ENCODE measurements at regions not wholly inside any gene's neighbourhood (a gene's known extent, or its start where the extent isn't known, plus 50 kb on each side); places are given as distances from the start of the nearest gene placed in this dataset.

DNA sequence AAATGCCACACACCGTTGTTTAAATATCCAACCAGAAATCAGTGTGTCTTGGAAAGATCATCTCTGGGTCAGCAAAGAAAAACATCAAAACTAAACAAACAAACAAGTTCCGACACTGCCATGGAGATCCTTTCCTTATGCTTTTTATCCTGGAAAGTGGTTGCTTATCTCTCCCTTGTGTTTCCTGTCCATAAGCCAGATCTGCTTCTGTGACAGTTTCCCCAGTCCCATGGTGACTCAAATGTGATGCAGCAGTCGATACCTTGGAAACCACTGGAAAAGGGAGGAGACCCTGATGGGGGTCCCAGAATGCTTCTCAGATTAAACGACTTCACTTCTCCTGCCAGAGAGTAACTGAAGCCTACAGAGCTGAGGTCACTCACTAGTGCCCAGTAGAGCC lies 94.7 kb downstream of the DMRTA2 start:
- Histone ChIP-seq H3K27me3 (ENCODE audit: low read depth) (peaks cover 16% of the 10 kb centered on the region), H3K9me3 (replicated peaks) (no peaks in the 10 kb centered on the region), H3K36me3 (no peaks in the 10 kb centered on the region), H3K4me3 (no peak overlapping the region), H3K4me1 (peaks cover 9% of the 10 kb centered on the region), H3K27ac (replicated peaks) (no peak overlapping the region)
- DNase-seq, result no peak
- intact Hi-C loops (cut with micrococcal nuclease), result no loop called here
- no peak for TF ChIP-seq CTCF (IDR thresholded peaks at IDR 0.05; ENCODE audit: borderline replicate concordance)

GRCh38 chr1:50326026-50326425 lies 97.2 kb downstream of the DMRTA2 start:
- Histone ChIP-seq H3K9me3 (replicated peaks) (no peaks in the 10 kb centered on the region), H3K27ac (replicated peaks) (no peak overlapping the region), H3K27me3 (ENCODE audit: low read depth) (peaks cover 21% of the 10 kb centered on the region), H3K36me3 (no peaks in the 10 kb centered on the region), H3K4me3 (no peak overlapping the region), H3K4me1 (no peaks in the 10 kb centered on the region)
- DNase-seq, result no peak
- no peak for TF ChIP-seq CTCF (IDR thresholded peaks at IDR 0.05; ENCODE audit: borderline replicate concordance)
- intact Hi-C loops (cut with micrococcal nuclease), result no loop called here

DNA sequence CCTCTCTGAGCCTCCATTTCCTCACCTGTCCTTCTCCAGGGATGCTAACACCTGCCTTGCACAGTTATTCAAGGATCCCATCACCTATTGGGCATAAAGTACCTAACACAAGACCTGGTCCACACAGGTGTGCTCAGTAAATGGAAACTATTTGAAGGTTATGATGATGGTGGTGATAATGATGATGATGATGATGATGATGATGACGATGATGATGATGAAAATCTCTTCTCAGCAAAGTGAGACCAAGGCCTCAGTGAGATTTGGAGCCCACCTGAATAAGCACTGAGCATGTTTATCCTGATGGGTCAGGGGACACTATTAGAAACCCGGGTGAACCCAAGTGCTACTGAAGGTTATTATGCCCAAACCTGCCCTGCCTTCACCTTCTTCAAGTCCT lies 100.7 kb downstream of the DMRTA2 start:
- Histone ChIP-seq H3K27ac (replicated peaks) (no peak overlapping the region), H3K27me3 (ENCODE audit: low read depth) (peaks cover 21% of the 10 kb centered on the region), H3K9me3 (replicated peaks) (no peaks in the 10 kb centered on the region), H3K4me1 (no peaks in the 10 kb centered on the region), H3K4me3 (no peak overlapping the region), H3K36me3 (no peaks in the 10 kb centered on the region)
- intact Hi-C loops (cut with micrococcal nuclease), result no loop called here
- DNase-seq, result no peak
- no peak for TF ChIP-seq CTCF (IDR thresholded peaks at IDR 0.05; ENCODE audit: borderline replicate concordance)

DNA sequence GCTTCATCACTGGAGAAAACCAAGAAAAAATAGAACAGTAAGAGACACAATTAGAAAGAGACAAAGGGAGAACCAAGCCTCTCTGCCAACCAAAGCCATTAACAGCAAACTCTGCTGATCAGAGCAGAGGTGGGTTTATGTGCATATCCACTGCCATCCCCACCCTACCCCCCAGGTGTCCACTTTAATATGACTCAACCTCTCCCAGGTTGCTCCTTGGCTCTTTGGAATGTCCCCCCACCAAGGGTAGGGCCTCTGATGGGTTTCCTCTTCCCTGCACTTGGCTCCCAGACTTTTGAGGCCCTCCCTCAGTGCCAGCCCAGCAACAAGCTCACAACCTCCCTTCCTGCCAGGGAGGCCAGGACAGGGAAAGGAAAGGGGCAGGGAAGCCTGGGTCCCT lies 104.8 kb downstream of the DMRTA2 start:
- Histone ChIP-seq H3K36me3 (no peaks in the 10 kb centered on the region), H3K9me3 (replicated peaks) (no peaks in the 10 kb centered on the region), H3K27me3 (ENCODE audit: low read depth) (peaks cover 13% of the 10 kb centered on the region), H3K27ac (replicated peaks) (no peak overlapping the region), H3K4me3 (no peak overlapping the region), H3K4me1 (no peaks in the 10 kb centered on the region)
- intact Hi-C loops (cut with micrococcal nuclease), result no loop called here
- DNase-seq, result no peak
- no peak for TF ChIP-seq CTCF (IDR thresholded peaks at IDR 0.05; ENCODE audit: borderline replicate concordance)

GRCh38 chr1:50308878-50309277 lies 114.4 kb downstream of the DMRTA2 start:
- no peaks in the 10 kb centered on the region for H3K9me3 ChIP-seq (replicated peaks)
- H3K36me3 ChIP-seq, result no peaks in the 10 kb centered on the region
- no peak overlapping the region for H3K27ac ChIP-seq (replicated peaks)
- H3K27me3 ChIP-seq (ENCODE audit: low read depth), result peaks cover 36% of the 10 kb centered on the region
- intact Hi-C loops (cut with micrococcal nuclease), result no loop called here
- DNase-seq, result no peak
- no peak overlapping the region for H3K4me3 ChIP-seq
- TF ChIP-seq CTCF (IDR thresholded peaks at IDR 0.05; ENCODE audit: borderline replicate concordance), result no peak
- H3K4me1 ChIP-seq, result no peaks in the 10 kb centered on the region

DNA sequence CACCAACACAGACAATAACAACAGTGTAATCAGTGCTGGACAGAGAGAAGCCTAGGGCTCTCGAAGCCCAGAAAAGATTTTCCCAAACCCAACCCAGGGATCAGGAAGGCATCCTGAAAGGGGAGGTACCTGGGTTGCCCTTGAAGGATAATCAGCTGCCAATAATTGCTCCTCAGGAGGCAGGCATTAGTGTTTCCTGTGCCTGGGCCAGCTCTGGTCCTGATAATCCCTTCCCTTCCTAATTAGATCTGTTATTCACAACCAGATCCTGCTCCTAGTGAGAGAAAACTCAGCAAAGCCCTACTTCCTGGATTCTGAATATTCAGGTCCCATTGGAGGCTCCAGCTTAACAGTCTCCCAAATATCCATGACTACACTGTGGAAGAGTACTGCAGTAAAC lies 117.4 kb downstream of the DMRTA2 start:
- no peak for DNase-seq
- Histone ChIP-seq H3K9me3 (replicated peaks) (no peaks in the 10 kb centered on the region), H3K36me3 (no peaks in the 10 kb centered on the region), H3K4me1 (no peaks in the 10 kb centered on the region), H3K27ac (replicated peaks) (no peak overlapping the region), H3K4me3 (no peak overlapping the region), H3K27me3 (ENCODE audit: low read depth) (peaks cover 33% of the 10 kb centered on the region)
- intact Hi-C loops (cut with micrococcal nuclease), result no loop called here
- TF ChIP-seq CTCF (IDR thresholded peaks at IDR 0.05; ENCODE audit: borderline replicate concordance), result no peak

Measured in left ventricle myocardium inferior (tissue), 1 donor.